ENCODE measurements at regions not wholly inside any gene's neighbourhood (a gene's known extent, or its start where the extent isn't known, plus 50 kb on each side); places are given as distances from the start of the nearest gene placed in this dataset. TPM values are rescaled to one million over a fixed set of nuclear protein-coding genes. Genes with fewer than 3 reads are reported as not detected.

Small RNAs in the stretch of these regions (microRNA-seq; reads per million reads assigned to microRNA genes)
- gene MIR378G = not detected

All from sciatic nerve (tissue), 1 donor.